SU-DHL-6 (cell line): ENCODE measurements at regions not wholly inside any gene's neighbourhood (a gene's known extent, or its start where the extent isn't known, plus 50 kb on each side); places are given as distances from the start of the nearest gene placed in this dataset.

ENCODE experiments used
- H2AFZ ChIP-seq: fragments of 200-600 bp; sonication (generic); 2 replicates; pipeline ENCODE4 v1.6.1; 2014; ENCODE audit warnings: low read depth, mild to moderate bottlenecking, moderate library complexity, mixed read lengths, antibody characterized with exemption, low read length; ENCODE audit not compliant: severe bottlenecking
- H3F3A ChIP-seq: fragments of 200-600 bp; shearing (Covaris generic); 2 replicates; pipeline ENCODE4 v1.6.0; 2016; ENCODE audit warnings: antibody characterized with exemption, mild to moderate bottlenecking; ENCODE audit not compliant: insufficient read depth
- H3K27ac ChIP-seq: fragments of 200-600 bp; sonication (generic); 2 replicates; pipeline ENCODE4 v1.5.1; 2016; ENCODE audit warnings: low read depth, mild to moderate bottlenecking, low read length, moderate library complexity, mixed read lengths
- H3K27me3 ChIP-seq: fragments of 200-600 bp; sonication (generic), shearing (Covaris generic); 2 replicates; pipeline ENCODE4 v1.6.0; 2014; ENCODE audit warnings: mild to moderate bottlenecking, low read length
- H3K36me3 ChIP-seq: fragments of 200-600 bp; sonication (generic); 2 replicates; pipeline ENCODE4 v1.6.1; 2014; ENCODE audit warnings: mild to moderate bottlenecking, low read length, mixed read lengths
- H3K4me2 ChIP-seq: fragments of 300-600, 200-600 bp; shearing (Covaris generic), sonication (generic); 2 replicates; pipeline ENCODE4 v1.6.0; 2014; ENCODE audit warnings: low read length, low read depth, mild to moderate bottlenecking; ENCODE audit not compliant: poor library complexity, severe bottlenecking
- H3K4me3 ChIP-seq: fragments of 200-600 bp; sonication (generic); 2 replicates; pipeline ENCODE4 v1.5.1; 2014; ENCODE audit warnings: antibody characterized with exemption, low read length, mild to moderate bottlenecking, mixed read lengths; ENCODE audit not compliant: insufficient read depth, poor library complexity, severe bottlenecking
- H3K79me2 ChIP-seq: fragments of 200-600 bp; sonication (generic); 2 replicates; pipeline ENCODE4 v1.6.1; 2014; ENCODE audit warnings: mild to moderate bottlenecking, low read length, moderate library complexity; ENCODE audit not compliant: insufficient read depth
- H3K9ac ChIP-seq: fragments of 200-600 bp; sonication (generic); 2 replicates; pipeline ENCODE4 v1.7.0; 2014; ENCODE audit warnings: mild to moderate bottlenecking, low read length
- H3K9me2 ChIP-seq: fragments of 200-600 bp; sonication (generic); replicated peaks from 2 replicates; pipeline ENCODE4 v1.6.1; 2014; ENCODE audit warnings: low read length; ENCODE audit not compliant: insufficient read depth
- H3K9me3 ChIP-seq: fragments of 200-600 bp; sonication (generic); 2 replicates; pipeline ENCODE4 v1.6.1; 2014; ENCODE audit warnings: low read length, mixed read lengths; ENCODE audit not compliant: insufficient read depth
- H4K20me1 ChIP-seq: fragments of 200-600 bp; sonication (generic); 2 replicates; pipeline ENCODE4 v1.6.1; 2014; ENCODE audit warnings: low read depth, mild to moderate bottlenecking, antibody characterized with exemption, low read length, moderate library complexity, mixed read lengths
- EZH2phosphoT487 ChIP-seq: fragments of 200-600 bp; sonication (generic), shearing (Covaris generic); conservative IDR thresholded peaks from 2 replicates; pipeline ENCODE4 v1.6.1; 2018; ENCODE audit warnings: mild to moderate bottlenecking, antibody characterized with exemption, low read length, moderate library complexity, mixed read lengths
- TF ChIP-seq, protein P1 (sequence below): fragments of 200-600 bp; sonication (generic); IDR thresholded peaks from one replicate; pipeline ENCODE4 v1.5.1; 2017; ENCODE audit warnings: antibody characterized with exemption, mild to moderate bottlenecking, low read length, moderate library complexity; ENCODE audit not compliant: insufficient read depth, poor library complexity, severe bottlenecking

GRCh38 chr7:149588930-149589329, 91.3 kb upstream of the ZNF746 start:
- TF ChIP-seq, protein P1, sequence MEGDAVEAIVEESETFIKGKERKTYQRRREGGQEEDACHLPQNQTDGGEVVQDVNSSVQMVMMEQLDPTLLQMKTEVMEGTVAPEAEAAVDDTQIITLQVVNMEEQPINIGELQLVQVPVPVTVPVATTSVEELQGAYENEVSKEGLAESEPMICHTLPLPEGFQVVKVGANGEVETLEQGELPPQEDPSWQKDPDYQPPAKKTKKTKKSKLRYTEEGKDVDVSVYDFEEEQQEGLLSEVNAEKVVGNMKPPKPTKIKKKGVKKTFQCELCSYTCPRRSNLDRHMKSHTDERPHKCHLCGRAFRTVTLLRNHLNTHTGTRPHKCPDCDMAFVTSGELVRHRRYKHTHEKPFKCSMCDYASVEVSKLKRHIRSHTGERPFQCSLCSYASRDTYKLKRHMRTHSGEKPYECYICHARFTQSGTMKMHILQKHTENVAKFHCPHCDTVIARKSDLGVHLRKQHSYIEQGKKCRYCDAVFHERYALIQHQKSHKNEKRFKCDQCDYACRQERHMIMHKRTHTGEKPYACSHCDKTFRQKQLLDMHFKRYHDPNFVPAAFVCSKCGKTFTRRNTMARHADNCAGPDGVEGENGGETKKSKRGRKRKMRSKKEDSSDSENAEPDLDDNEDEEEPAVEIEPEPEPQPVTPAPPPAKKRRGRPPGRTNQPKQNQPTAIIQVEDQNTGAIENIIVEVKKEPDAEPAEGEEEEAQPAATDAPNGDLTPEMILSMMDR: no peak
- no peak for TF ChIP-seq EZH2phosphoT487
- Histone ChIP-seq H3K79me2 (no peaks in the 10 kb centered on the region), H3K27me3 (no peaks in the 10 kb centered on the region), H4K20me1 (no peaks in the 10 kb centered on the region), H3K4me2 (no peak overlapping the region), H2AFZ (no peak overlapping the region), H3K9me2 (no peaks in the 10 kb centered on the region), H3K9me3 (no peaks in the 10 kb centered on the region), H3F3A (no peaks in the 10 kb centered on the region), H3K9ac (no peak overlapping the region), H3K36me3 (no peaks in the 10 kb centered on the region), H3K27ac (no peak overlapping the region), H3K4me3 (no peak overlapping the region)

DNA sequence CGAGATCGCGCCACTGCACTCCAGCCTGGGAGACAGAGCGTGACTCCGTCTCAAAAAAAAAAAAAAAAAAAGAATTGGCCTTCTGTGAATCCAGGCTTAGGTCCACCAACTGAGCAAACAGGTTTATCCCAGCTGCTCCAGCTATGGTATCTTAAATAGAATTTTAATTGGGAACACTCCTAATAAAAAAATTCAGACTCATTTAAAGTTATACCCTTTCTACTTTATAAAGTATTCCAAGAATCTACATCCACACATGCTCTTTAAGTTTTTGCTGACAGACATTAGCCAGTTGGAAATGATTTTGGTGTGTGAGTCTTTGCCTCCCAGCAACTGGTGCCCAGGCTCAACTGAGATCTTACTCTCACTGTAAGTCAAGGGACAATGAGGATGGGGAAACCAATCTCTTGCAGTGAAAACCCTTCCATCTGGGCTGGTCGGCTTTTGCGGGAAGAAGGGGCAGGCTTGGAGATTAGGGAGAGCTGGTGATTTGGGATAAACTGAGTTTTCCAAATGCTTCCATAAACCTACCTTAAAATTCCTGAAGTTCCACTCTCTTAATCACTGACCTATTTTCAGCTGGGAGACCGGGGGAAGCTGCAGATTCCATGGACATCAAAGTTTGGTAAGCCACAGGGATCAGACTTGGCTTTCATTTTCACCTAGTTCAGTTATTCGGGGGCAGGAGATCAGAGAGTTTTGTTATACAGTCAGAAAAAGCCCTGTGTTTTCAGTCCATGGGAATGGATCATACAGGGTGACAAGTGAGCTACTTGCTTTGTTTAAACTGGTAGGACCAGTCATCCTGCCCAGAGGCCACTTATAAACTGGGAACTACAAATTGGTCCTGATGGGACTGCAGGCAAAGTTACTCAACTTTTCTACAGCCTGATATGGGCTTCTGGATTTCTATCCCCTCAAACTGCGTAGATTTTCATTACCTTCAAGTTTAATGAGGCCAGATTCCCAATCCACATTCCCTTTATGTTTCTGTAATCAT, 89.3 kb upstream of the ZNF746 start:
- Histone ChIP-seq H4K20me1 (no peaks in the 10 kb centered on the region), H3K27me3 (no peaks in the 10 kb centered on the region), H3K9me3 (no peaks in the 10 kb centered on the region), H3K4me2 (no peak overlapping the region), H3K4me3 (no peak overlapping the region), H3K9me2 (no peaks in the 10 kb centered on the region), H3K79me2 (no peaks in the 10 kb centered on the region), H2AFZ (no peak overlapping the region), H3K9ac (no peak overlapping the region), H3K36me3 (no peaks in the 10 kb centered on the region), H3F3A (no peaks in the 10 kb centered on the region), H3K27ac (no peak overlapping the region)
- no peak for TF ChIP-seq EZH2phosphoT487
- TF ChIP-seq, protein P1: no peak

- Histone ChIP-seq H3K79me2 (no peaks in the 10 kb centered on the region), H3K36me3 (0 out of 2 replicates have a peak, but pooled peaks cover 7% of the 10 kb centered on the region), H3K9me2 (no peaks in the 10 kb centered on the region), H4K20me1 (no peaks in the 10 kb centered on the region), H3K27me3 (no peaks in the 10 kb centered on the region), H3K9me3 (no peaks in the 10 kb centered on the region), H3K4me3 (no peak overlapping the region), H3K9ac (no peak overlapping the region), H2AFZ (no peak overlapping the region), H3F3A (no peaks in the 10 kb centered on the region), H3K27ac (no peak overlapping the region), H3K4me2 (no peak overlapping the region)
- TF ChIP-seq EZH2phosphoT487: no peak
- TF ChIP-seq, protein P1: no peak
These were observed 86.9 kb upstream of the ZNF746 start for GRCh38 chr7:149584530-149584929.
